ENCODE measurements at regions not wholly inside any gene's neighbourhood (a gene's known extent, or its start where the extent isn't known, plus 50 kb on each side); places are given as distances from the start of the nearest gene placed in this dataset.

- Mint-ChIP-seq H3K9me3 (peaks cover 4 to 11% of the 10 kb centered on the region in 2 experiments; a peak in 4 of 5 replicates), H3K4me3 (no peak overlapping the region)
These were observed 252.1 kb downstream of the CD83 start for GRCh38 chr6:14369717-14370116.

More at GRCh38 chr6:14369717-14370116, 252.1 kb downstream of the CD83 start:
- no peak overlapping the region for H2BK12ac ChIP-seq (ENCODE audit: insufficient read length, low read depth, low read length)
- no peak overlapping the region for H4K5ac ChIP-seq (ENCODE audit: insufficient read length, low read depth, low read length)
- no CpG with 5 or more reads among the region's 3 CpGs for WGBS (ENCODE audit: extremely low coverage, insufficient read length, low lambda C conversion rate)
- no peak overlapping the region for H3K27ac ChIP-seq (ENCODE audit: insufficient read length, low read depth, low read length)
- H3K79me1 ChIP-seq (ENCODE audit: insufficient read depth, low read depth, low read length, poor library complexity, severe bottlenecking) = no peaks in the 10 kb centered on the region
- no peak overlapping the region for H3K14ac ChIP-seq (ENCODE audit: insufficient read depth, low read length)
- no peaks in the 10 kb centered on the region for H4K20me1 ChIP-seq (ENCODE audit: control insufficient read depth, insufficient read depth, insufficient read length)
- H2BK20ac ChIP-seq (ENCODE audit: low read depth, low read length, poor library complexity, severe bottlenecking) = no peak overlapping the region
- no peak for DNase-seq
- H2BK15ac ChIP-seq (ENCODE audit: low read depth, low read length) = no peak overlapping the region
- no peak overlapping the region for H3T11ph ChIP-seq (ENCODE audit: low read length)
- H3K79me2 ChIP-seq (ENCODE audit: insufficient read depth, low read length) = no peaks in the 10 kb centered on the region
- no peak overlapping the region for H2BK120ac ChIP-seq (ENCODE audit: low read depth, low read length, poor library complexity, severe bottlenecking)
- peaks cover 3% of the 10 kb centered on the region for H3K27me3 Mint-ChIP-seq (ENCODE audit: low read depth)
- no peaks in the 10 kb centered on the region for H3K27me3 ChIP-seq (ENCODE audit: insufficient read depth, low read length)
- no peak overlapping the region for H3K18ac ChIP-seq (ENCODE audit: insufficient read length, low read depth, low read length)
- H3K4ac ChIP-seq (ENCODE audit: low read depth, low read length) = no peak overlapping the region
- H3K9ac ChIP-seq (ENCODE audit: extremely low read depth, insufficient read length, low read length) = no peak overlapping the region
- H3K36me3 Mint-ChIP-seq (ENCODE audit: insufficient read depth in 1 of 3, low read depth in 3 of 3) = peaks cover 2 to 10% (median 9%) of the 10 kb centered on the region in 3 experiments; a peak in 6 of 7 replicates
- H3K23me2 ChIP-seq (ENCODE audit: insufficient read length, low read depth, low read length, poor library complexity, severe bottlenecking) = no peaks in the 10 kb centered on the region
- H3K56ac ChIP-seq (ENCODE audit: insufficient read length, low read depth, low read length) = no peak overlapping the region
- peaks cover 15% of the 10 kb centered on the region; the same call in 1 of the 2 replicates for H3K4me1 ChIP-seq (ENCODE audit: insufficient read depth, low read length)
- H4K8ac ChIP-seq (replicated peaks; ENCODE audit: insufficient read length, low read depth, low read length) = no peak overlapping the region
- H2AK5ac ChIP-seq (ENCODE audit: insufficient read length, low read length) = no peak overlapping the region
- TF ChIP-seq CTCF (conservative IDR thresholded peaks at IDR 0.05) = no peak
- H3K23ac ChIP-seq (ENCODE audit: insufficient read length, low read depth, low read length) = no peak overlapping the region
- peak overlapping the region in 1 of 3 experiments; percentile 76; a peak in 2 of 7 replicates for H3K27ac Mint-ChIP-seq
- peaks cover 39 to 51% of the 10 kb centered on the region in 2 experiments for H3K4me1 Mint-ChIP-seq
- H4K91ac ChIP-seq (ENCODE audit: insufficient read length, low read depth, low read length) = no peak overlapping the region
- no peak overlapping the region for H2AFZ ChIP-seq (ENCODE audit: low read length)
- no peak overlapping the region for H2BK5ac ChIP-seq (ENCODE audit: insufficient read length, low read length)
- no peak overlapping the region for H3K4me2 ChIP-seq (ENCODE audit: insufficient read depth, insufficient read length, low read length)
- no peaks in the 10 kb centered on the region for H3K9me3 ChIP-seq (ENCODE audit: control insufficient read depth, low read depth, low read length)
